ENCODE measurements at regions not wholly inside any gene's neighbourhood (a gene's known extent, or its start where the extent isn't known, plus 50 kb on each side); places are given as distances from the start of the nearest gene placed in this dataset.

GRCh38 chr1:209062863-209063262, 520.7 kb upstream of the CAMK1G start:
- TF ChIP-seq CTCF (IDR thresholded peaks at IDR 0.05; ENCODE audit: poor library complexity, severe bottlenecking), result no peak
- TF ChIP-seq EZH2 (IDR thresholded peaks at IDR 0.05; ENCODE audit: borderline replicate concordance, insufficient read depth, low read length, poor library complexity, severe bottlenecking), result no peak
